T-cell (primary cell): ENCODE measurements at regions not wholly inside any gene's neighbourhood (a gene's known extent, or its start where the extent isn't known, plus 50 kb on each side); places are given as distances from the start of the nearest gene placed in this dataset.
A peak's percentile ranks its signal among the peaks of the same experiment; 100 is the strongest.

Source experiments
- ATAC-seq, 4 experiments: fragments of 200-7000 bp in 3 of 4; fragments of 150-1000 bp in 1 of 4; cut with Tn5 transposase; replicated peaks in 1 of 4; 1 replicate in 3 of 4; 2 replicates in 1 of 4; pipeline ENCODE4 v1.10.0; 2021; ENCODE audit warnings: moderate library complexity in 3 of 4, mild to moderate bottlenecking in 2 of 4, moderate number of reproducible peaks in 1 of 4
- CTCF ChIA-PET, 2 donors: fragments of 300-600 bp; sonication (Branson Sonifier 250); formaldehyde crosslinking; loops; one replicate each; lab custom pipeline; 2022; ENCODE audit warnings: antibody characterized with exemption in 2 of 2; lab: Charles Lee
- POLR2A ChIA-PET, 2 donors: fragments of 300-600 bp; sonication (Branson Sonifier 250); formaldehyde crosslinking; loops; one replicate each; lab custom pipeline; 2022; ENCODE audit warnings: antibody characterized with exemption in 2 of 2; lab: Charles Lee
- DNase-seq, 35 experiments: peaks; one replicate each; pipeline versions ENCODE4 v3.0.0 to v3.0.0-alpha.2; 2013 to 2023
- H3K27ac ChIP-seq: one replicate; pipeline ENCODE4 v1.5.1; 2013; ENCODE audit warnings: low read length
- H3K27me3 ChIP-seq, 2 experiments: replicated peaks in 1 of 2; 1 replicate in 1 of 2; 2 replicates in 1 of 2; pipeline versions ENCODE4 v1.6.1 to v1.7.0; 2013; ENCODE audit warnings: low read length in 1 of 2, mixed read lengths in 1 of 2; ENCODE audit not compliant: control insufficient read depth in 2 of 2, insufficient read depth in 2 of 2; ENCODE audit errors: extremely low read depth in 1 of 2
- H3K36me3 ChIP-seq, 2 donors: 1 replicate in 1 of 2; 2 replicates in 1 of 2; pipeline versions ENCODE4 v1.6.1 to v1.7.0; 2013; ENCODE audit warnings: low read length in 1 of 2; ENCODE audit not compliant: control insufficient read depth in 2 of 2, insufficient read depth in 1 of 2; ENCODE audit errors: extremely low read depth in 1 of 2
- H3K4me1 ChIP-seq, 2 experiments: 1 replicate in 1 of 2; 2 replicates in 1 of 2; pipeline versions ENCODE4 v1.6.1 to v1.7.0; 2013; ENCODE audit warnings: low read length in 2 of 2, mixed read lengths in 1 of 2; ENCODE audit not compliant: insufficient read depth in 2 of 2, control insufficient read depth in 1 of 2; ENCODE audit errors: extremely low read depth in 1 of 2
- H3K4me3 ChIP-seq, 2 donors: 1 replicate in 1 of 2; 2 replicates in 1 of 2; pipeline versions ENCODE4 v1.5.1 to v1.7.0; 2013; ENCODE audit warnings: mild to moderate bottlenecking in 2 of 2, low read length in 1 of 2, moderate library complexity in 1 of 2; ENCODE audit not compliant: control insufficient read depth in 1 of 2; ENCODE audit errors: extremely low read depth in 1 of 2
- H3K9me3 ChIP-seq: 2 replicates; pipeline ENCODE4 v1.7.0; 2013
- H3K27ac Mint-ChIP-seq, 2 donors: one replicate each; pipeline ENCODE4 v1.8.0; 2020 to 2021; ENCODE audit warnings: mild to moderate bottlenecking in 2 of 2, mixed read lengths in 2 of 2
- H3K27me3 Mint-ChIP-seq, 2 donors: one replicate each; pipeline ENCODE4 v1.8.0; 2021 to 2022; ENCODE audit warnings: mixed read lengths in 2 of 2
- H3K36me3 Mint-ChIP-seq: one replicate; pipeline ENCODE4 v1.8.0; 2021; ENCODE audit warnings: mixed read lengths
- H3K4me1 Mint-ChIP-seq, 3 donors: one replicate each; pipeline ENCODE4 v1.8.0; 2020 to 2022; ENCODE audit warnings: mixed read lengths in 3 of 3, mild to moderate bottlenecking in 1 of 3
- H3K4me3 Mint-ChIP-seq, 3 donors: one replicate each; pipeline ENCODE4 v1.8.0; 2020 to 2022; ENCODE audit warnings: mild to moderate bottlenecking in 3 of 3, mixed read lengths in 3 of 3, moderate library complexity in 3 of 3
- H3K9me3 Mint-ChIP-seq, 3 donors: one replicate each; pipeline ENCODE4 v1.8.0; 2020 to 2022; ENCODE audit warnings: mixed read lengths in 3 of 3
- WGBS: methylation state at CpG from one replicate; pipeline ENCODE4 v1.1.5; 2013; ENCODE audit warnings: missing lambda C conversion rate; ENCODE audit not compliant: insufficient coverage; 5-methylcytosine and 5-hydroxymethylcytosine counted together

DNA sequence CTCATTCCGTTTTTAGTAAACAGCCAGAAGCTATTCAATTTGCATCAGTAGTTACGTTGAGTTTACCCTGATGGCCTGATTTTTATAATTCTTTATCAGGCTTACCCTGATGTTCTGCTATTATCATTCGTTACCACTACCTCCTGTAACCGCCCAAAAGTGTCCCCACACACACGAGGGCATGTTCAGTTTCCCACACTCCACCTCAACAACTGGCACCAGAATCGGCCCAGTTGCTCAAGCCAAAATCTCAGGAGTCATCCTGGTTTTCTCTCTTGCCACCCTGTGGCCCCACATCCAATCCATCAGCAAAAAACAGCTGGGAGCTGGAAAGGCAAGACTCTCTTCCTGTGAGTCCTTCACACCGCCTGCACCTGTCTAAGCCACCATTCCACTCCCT, 102.9 kb upstream of the RAB6C start:
- ATAC-seq, result no peak
- H3K27me3 ChIP-seq, result no peaks in the 10 kb centered on the region
- peak overlapping the region; percentile 91 to 94 for H3K27ac Mint-ChIP-seq
- CTCF ChIA-PET, result interaction anchor here (0.6 to 1.7 kb wide), 4 partner anchors 22 to 456 kb away, joined by 3 to 5 read pairs (median 4); partner anchors contain the start of gene SMPD4 (in 1 of the 2)
- peaks cover 12 to 13% (median 12%) of the 10 kb centered on the region in 3 donors for H3K4me1 Mint-ChIP-seq
- H3K27me3 Mint-ChIP-seq, result peaks cover 2 to 4% of the 10 kb centered on the region in 2 donors
- peak overlapping the region; percentile 90 to 92 (median 92) for H3K4me3 Mint-ChIP-seq
- 85% methylated on average over 7 of the region's 7 CpGs for WGBS
- no peak for DNase-seq
- H3K36me3 Mint-ChIP-seq, result no peaks in the 10 kb centered on the region
- H3K27ac ChIP-seq, result no peak overlapping the region
- H3K36me3 ChIP-seq, result no peaks in the 10 kb centered on the region
- peak overlapping the region in 1 of 2 donors; percentile 75 for H3K4me3 ChIP-seq
- H3K4me1 ChIP-seq, result peaks cover 4 to 14% of the 10 kb centered on the region in 2 experiments
- H3K9me3 Mint-ChIP-seq, result no peaks in the 10 kb centered on the region
- POLR2A ChIA-PET, result interaction anchor here in 1 of 2 donors (0.5 to 0.6 kb wide), 2 partner anchors 304 to 1618 kb away, joined by 3 to 8 read pairs; no protein-coding TSS in a partner anchor
- no peaks in the 10 kb centered on the region for H3K9me3 ChIP-seq

DNA sequence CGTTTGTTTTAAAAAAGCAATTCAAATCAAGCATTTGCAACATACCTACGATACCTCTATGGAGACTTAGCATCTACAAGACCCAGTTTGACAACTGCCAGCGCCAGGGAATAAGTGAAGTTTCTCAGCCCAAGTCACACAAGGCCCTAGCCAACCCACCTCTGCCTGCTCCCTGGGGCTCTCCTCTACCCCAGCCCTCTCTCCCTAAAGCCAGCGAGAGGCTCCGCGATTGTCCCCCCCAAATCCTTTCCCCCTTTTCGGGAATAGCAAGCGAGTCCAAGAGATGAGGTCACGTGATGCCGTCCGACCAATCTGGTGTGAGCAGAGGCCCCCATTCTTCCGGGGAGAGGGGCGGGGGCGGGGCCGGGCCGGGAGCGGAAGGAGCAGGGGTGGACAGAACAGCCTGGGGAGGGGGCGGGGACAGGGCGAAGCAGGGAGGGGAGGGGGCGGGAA, 102.2 kb upstream of the RAB6C start:
- no peaks in the 10 kb centered on the region for H3K27me3 Mint-ChIP-seq

DNA sequence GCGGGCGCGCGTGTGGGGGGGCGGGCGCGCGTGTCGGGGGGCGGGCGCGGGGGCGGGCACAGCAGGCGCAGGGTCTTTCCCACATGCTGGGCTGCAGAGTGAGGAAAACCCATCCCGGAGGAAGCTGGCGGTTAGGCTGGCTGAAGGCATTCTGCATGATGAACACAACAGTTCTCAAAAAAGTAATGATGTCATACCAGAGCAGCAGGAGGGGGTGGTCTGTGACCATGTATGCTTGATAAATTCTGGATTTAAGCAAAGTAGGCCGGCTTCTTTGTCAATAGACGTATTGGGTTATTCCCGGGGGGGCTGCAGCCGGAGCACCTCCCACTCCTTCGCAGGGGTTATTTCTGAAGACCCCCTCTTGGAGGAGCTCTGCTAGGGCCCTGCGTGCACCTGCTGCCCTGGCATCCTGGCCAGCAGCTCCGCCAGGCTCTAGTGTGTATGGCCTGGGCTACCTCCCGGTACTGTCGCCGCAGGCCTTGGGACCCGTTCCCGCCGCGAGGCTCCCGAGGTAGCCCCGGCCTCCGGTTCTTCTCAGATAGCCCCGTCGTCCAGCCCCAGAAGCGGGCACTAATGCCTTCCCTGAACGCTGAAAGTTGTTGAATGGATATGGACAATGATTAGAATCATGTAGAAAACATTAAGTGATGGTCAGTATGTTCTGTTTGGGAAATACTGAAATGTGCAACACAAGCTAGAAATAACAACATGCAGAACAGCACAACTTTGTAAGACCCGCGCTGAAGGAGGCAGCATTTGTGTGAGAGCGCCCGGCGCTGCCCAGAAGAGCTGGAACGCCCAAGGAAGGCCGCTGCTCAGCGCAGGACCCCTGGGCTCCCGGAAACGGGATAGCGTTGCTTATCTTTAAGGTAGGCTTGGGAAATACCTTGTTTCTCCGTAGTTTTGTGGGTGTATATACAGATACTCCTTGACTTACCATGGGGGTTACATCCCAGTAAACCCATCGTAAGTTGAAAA, 101.4 kb upstream of the RAB6C start:
- no peaks in the 10 kb centered on the region for H3K36me3 ChIP-seq
- Mint-ChIP-seq H3K27ac (no peak overlapping the region), H3K4me3 (peak overlapping the region; percentile 76 to 90 (median 78)), H3K9me3 (no peaks in the 10 kb centered on the region), H3K4me1 (peaks cover 12 to 13% (median 12%) of the 10 kb centered on the region in 3 donors), H3K27me3 (no peaks in the 10 kb centered on the region), H3K36me3 (no peaks in the 10 kb centered on the region)
- H3K27ac ChIP-seq, result peak overlapping the region; percentile 43
- H3K4me1 ChIP-seq, result peaks cover 4 to 14% of the 10 kb centered on the region in 2 experiments
- 75% methylated on average over 28 of the region's 50 CpGs for WGBS
- peak overlapping the region; percentile 48 to 56 for H3K4me3 ChIP-seq
- ATAC-seq, result peak; percentile 11 to 59 (median 30)
- H3K27me3 ChIP-seq, result no peaks in the 10 kb centered on the region
- peak in 3 of 35 experiments; percentile 3 to 30 (median 11) for DNase-seq
- CTCF ChIA-PET, result no interaction called here
- POLR2A ChIA-PET, result interaction anchor here (0.5 to 1.0 kb wide), 2 partner anchors 464 to 1605 kb away, joined by 5 to 6 read pairs; a partner anchor contains a TSS
- no peaks in the 10 kb centered on the region for H3K9me3 ChIP-seq

More for the DNA sequence above, 102.2 kb upstream of the RAB6C start:
- H3K9me3 Mint-ChIP-seq, result no peaks in the 10 kb centered on the region
- no peaks in the 10 kb centered on the region for H3K9me3 ChIP-seq
- no peaks in the 10 kb centered on the region for H3K27me3 ChIP-seq
- DNase-seq, result peak; percentile 63 to 91 (median 83)
- peak overlapping the region; percentile 57 for H3K27ac ChIP-seq
- H3K4me1 Mint-ChIP-seq, result peaks cover 12 to 13% (median 12%) of the 10 kb centered on the region in 3 donors
- POLR2A ChIA-PET, result interaction anchor here in 1 of 2 donors (0.6 kb wide), 1 partner anchor 303 kb away, joined by 3 read pairs; no protein-coding TSS in a partner anchor
- H3K27ac Mint-ChIP-seq, result peak overlapping the region; percentile 91 to 94
- H3K36me3 Mint-ChIP-seq, result no peaks in the 10 kb centered on the region
- peak overlapping the region; percentile 75 to 83 for H3K4me3 ChIP-seq
- peak overlapping the region; percentile 90 to 92 (median 92) for H3K4me3 Mint-ChIP-seq
- CTCF ChIA-PET, result interaction anchor here in 1 of 2 donors (1.1 to 1.7 kb wide), 2 partner anchors 22 to 304 kb away, joined by 3 to 5 read pairs; partner anchors contain the start of gene SMPD4
- peaks cover 4 to 14% of the 10 kb centered on the region in 2 experiments for H3K4me1 ChIP-seq
- WGBS, result 29% methylated on average over 1 of the region's 20 CpGs
- peak; percentile 90 to 94 (median 91) for ATAC-seq
- no peaks in the 10 kb centered on the region for H3K36me3 ChIP-seq

DNA sequence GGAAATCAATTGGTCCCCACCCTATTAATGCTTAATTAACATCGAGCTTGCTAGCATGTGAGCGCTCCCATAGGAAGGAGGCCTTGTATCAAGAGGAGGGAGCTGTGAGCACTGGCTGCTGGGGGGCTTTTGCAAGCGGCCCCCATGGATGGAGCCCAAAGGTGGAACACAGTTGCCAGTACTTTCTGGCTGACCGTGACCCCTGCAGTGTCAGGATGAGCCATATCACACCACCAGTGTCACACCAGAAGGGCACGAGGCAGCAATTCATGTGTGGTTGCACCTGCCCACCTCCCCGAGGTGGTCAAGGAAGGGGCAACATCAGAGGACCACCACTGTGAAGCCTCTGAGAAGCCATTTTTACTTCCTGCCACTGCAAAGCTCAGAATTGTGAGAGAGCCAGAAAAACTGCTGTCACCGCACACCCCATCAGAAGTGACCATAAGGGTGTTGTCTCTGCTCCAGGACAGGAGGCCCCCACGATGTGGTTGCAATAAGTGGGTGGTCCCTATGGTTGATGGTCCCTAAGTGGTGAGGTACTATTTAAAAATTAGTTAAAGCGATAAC, 99.8 kb upstream of the RAB6C start:
- H3K27ac ChIP-seq, result no peak overlapping the region
- Mint-ChIP-seq H3K9me3 (no peaks in the 10 kb centered on the region), H3K27ac (no peak overlapping the region), H3K27me3 (no peaks in the 10 kb centered on the region), H3K4me1 (peaks cover 12 to 13% (median 12%) of the 10 kb centered on the region in 3 donors), H3K4me3 (no peak overlapping the region), H3K36me3 (no peaks in the 10 kb centered on the region)
- ChIA-PET CTCF (interaction anchor here in 1 of 2 donors (0.7 kb wide), 1 partner anchor 302 kb away, joined by 3 read pairs; the partner anchor contains the start of gene SMPD4), POLR2A (interaction anchor here in 1 of 2 donors (0.6 kb wide), 1 partner anchor 18 kb away, joined by 3 read pairs; no protein-coding TSS in a partner anchor)
- no peaks in the 10 kb centered on the region for H3K9me3 ChIP-seq
- no peaks in the 10 kb centered on the region for H3K36me3 ChIP-seq
- peaks cover 4 to 14% of the 10 kb centered on the region in 2 experiments for H3K4me1 ChIP-seq
- ATAC-seq, result no peak
- no peak for DNase-seq
- WGBS, result 88% methylated on average over 4 of the region's 9 CpGs
- peaks cover 0 to 3% of the 10 kb centered on the region in 2 experiments for H3K27me3 ChIP-seq
- no peak overlapping the region for H3K4me3 ChIP-seq

DNA sequence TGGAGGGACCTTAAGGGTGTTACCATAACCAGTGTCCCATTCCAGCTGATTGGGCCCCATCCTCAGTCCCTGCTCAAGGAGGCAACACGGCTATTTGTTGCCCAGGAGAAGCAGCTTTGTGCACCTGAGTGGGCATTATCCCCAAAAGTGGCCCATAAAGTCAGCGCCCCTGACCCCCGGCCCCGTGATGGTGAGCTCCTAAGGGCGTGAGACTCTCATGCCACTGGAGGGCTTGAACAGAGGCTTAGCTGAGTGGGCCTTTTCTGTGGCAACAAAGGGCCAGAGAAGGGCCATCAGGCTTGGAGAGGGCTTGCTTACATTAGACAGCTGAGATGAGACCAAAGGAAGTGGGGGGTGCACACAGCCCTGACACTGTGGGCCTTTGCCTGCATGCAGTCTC, 99.2 kb upstream of the RAB6C start:
- Histone ChIP-seq H3K36me3 (no peaks in the 10 kb centered on the region), H3K27ac (no peak overlapping the region), H3K4me1 (peaks cover 4 to 14% of the 10 kb centered on the region in 2 experiments), H3K4me3 (no peak overlapping the region), H3K9me3 (no peaks in the 10 kb centered on the region), H3K27me3 (peaks cover 0 to 3% of the 10 kb centered on the region in 2 experiments)
- no peaks in the 10 kb centered on the region for H3K9me3 Mint-ChIP-seq
- H3K27ac Mint-ChIP-seq, result no peak overlapping the region
- ATAC-seq, result no peak
- H3K36me3 Mint-ChIP-seq, result no peaks in the 10 kb centered on the region
- no peaks in the 10 kb centered on the region for H3K27me3 Mint-ChIP-seq
- DNase-seq, result no peak
- peaks cover 12 to 13% (median 12%) of the 10 kb centered on the region in 3 donors for H3K4me1 Mint-ChIP-seq
- 83% methylated on average over 2 of the region's 5 CpGs for whole genome bisulfite sequencing
- no peak overlapping the region for H3K4me3 Mint-ChIP-seq
- POLR2A ChIA-PET, result no interaction called here
- CTCF ChIA-PET, result no interaction called here

DNA sequence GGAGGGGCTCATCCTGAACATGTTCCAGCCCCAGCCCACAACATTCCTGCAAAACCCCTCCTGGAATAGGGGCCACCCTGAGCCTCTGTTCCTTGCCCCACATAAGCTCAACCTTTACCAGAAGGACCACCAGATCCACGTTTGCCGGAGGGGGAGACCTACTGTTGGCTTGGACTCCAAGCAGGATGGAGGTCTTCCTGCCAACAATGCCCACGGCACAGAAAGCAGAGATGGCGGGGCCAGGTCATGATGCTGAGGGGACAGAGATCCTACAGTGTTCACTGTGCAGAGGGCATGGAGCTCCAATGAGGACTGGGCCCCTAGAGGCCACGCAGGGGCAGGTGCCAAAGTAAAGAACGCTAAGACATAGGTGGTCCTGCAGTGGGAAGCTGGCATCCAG, 98.5 kb upstream of the RAB6C start:
- no peak overlapping the region for H3K27ac ChIP-seq
- POLR2A ChIA-PET, result no interaction called here
- WGBS, result 98% methylated on average over 4 of the region's 6 CpGs

More for the DNA sequence above, 98.5 kb upstream of the RAB6C start:
- Mint-ChIP-seq H3K27me3 (no peaks in the 10 kb centered on the region), H3K4me1 (peaks cover 12 to 13% (median 12%) of the 10 kb centered on the region in 3 donors), H3K9me3 (no peaks in the 10 kb centered on the region), H3K27ac (no peak overlapping the region), H3K36me3 (no peaks in the 10 kb centered on the region), H3K4me3 (no peak overlapping the region)
- no peaks in the 10 kb centered on the region for H3K9me3 ChIP-seq
- H3K4me3 ChIP-seq, result no peak overlapping the region
- ATAC-seq, result no peak
- no peaks in the 10 kb centered on the region for H3K36me3 ChIP-seq
- CTCF ChIA-PET, result no interaction called here
- DNase-seq, result no peak
- H3K27me3 ChIP-seq, result peaks cover 0 to 3% of the 10 kb centered on the region in 2 experiments
- peaks cover 4 to 14% of the 10 kb centered on the region in 2 experiments for H3K4me1 ChIP-seq
